Mammary epithelial cell (primary cell): ENCODE measurements at regions not wholly inside any gene's neighbourhood (a gene's known extent, or its start where the extent isn't known, plus 50 kb on each side); places are given as distances from the start of the nearest gene placed in this dataset.

Experiments used
- CTCF ChIP-seq, 2 donors: IDR thresholded peaks in 1 of 2; conservative IDR thresholded peaks in 1 of 2; 2 replicates each; pipeline ENCODE4 v1.5.1; 2011 to 2012; ENCODE audit warnings: inconsistent platforms in 2 of 2, low read length in 2 of 2, mild to moderate bottlenecking in 2 of 2, control low read depth in 1 of 2, low read depth in 1 of 2; ENCODE audit not compliant: insufficient read depth in 1 of 2; ENCODE audit errors: extremely low read depth in 1 of 2
- EZH2 ChIP-seq: IDR thresholded peaks from 2 replicates; pipeline ENCODE4 v1.6.1; 2012; ENCODE audit warnings: low read length, inconsistent platforms, borderline replicate concordance

GRCh38 chr6:114543696-114544095 lies 200.9 kb upstream of the HS3ST5 start:
- TF ChIP-seq CTCF (conservative IDR thresholded peaks at IDR 0.05 in 1 of 2, IDR thresholded peaks at IDR 0.05 in 1 of 2; ENCODE audit: extremely low read depth in 1 of 2, insufficient read depth in 1 of 2, low read depth in 1 of 2, low read length in 2 of 2), result no peak
- TF ChIP-seq EZH2, result no peak
